Stimulated activated CD4-positive, alpha-beta T cell treated with anti-CD3 and anti-CD28 coated beads, Interleukin-2, amount 100 ng/mL, for 4 hours (primary cell): ENCODE measurements at regions not wholly inside any gene's neighbourhood (a gene's known extent, or its start where the extent isn't known, plus 50 kb on each side); places are given as distances from the start of the nearest gene placed in this dataset.

Experiments
- DNase-seq: peaks from one replicate; pipeline ENCODE4 v3.0.0-alpha.2; 2020; ENCODE audit warnings: low read depth

GRCh38 chr5:50964746-50965653 is 298.6 kb downstream of the PARP8 start:
- no peak for DNase-seq

- DNase-seq = no peak
Observed at GRCh38 chr5:50965654-50966375, 299.4 kb downstream of the PARP8 start.

GRCh38 chr5:50967009-50967562 is 300.6 kb downstream of the PARP8 start:
- DNase-seq = no peak

GRCh38 chr5:50967563-50968355 is 301.3 kb downstream of the PARP8 start:
- no peak for DNase-seq

GRCh38 chr5:50968356-50969149 is 302.1 kb downstream of the PARP8 start:
- DNase-seq = no peak

GRCh38 chr5:50969151-50970031 is 303.0 kb downstream of the PARP8 start:
- no peak for DNase-seq

GRCh38 chr5:50975840-50976239 is 309.4 kb downstream of the PARP8 start:
- no peak for DNase-seq

GRCh38 chr5:50978924-50979323 is 312.5 kb downstream of the PARP8 start:
- DNase-seq = no peak

GRCh38 chr5:50984640-50985039 is 318.2 kb downstream of the PARP8 start:
- DNase-seq = no peak

- DNase-seq = no peak
Observed at GRCh38 chr5:50990296-50990924, 324.0 kb downstream of the PARP8 start.

GRCh38 chr5:50995285-50995942 is 329.0 kb downstream of the PARP8 start:
- DNase-seq = no peak

- no peak for DNase-seq
Observed at GRCh38 chr5:51001227-51001923, 334.9 kb downstream of the PARP8 start.

- no peak for DNase-seq
Observed at GRCh38 chr5:51002368-51002767, 335.9 kb downstream of the PARP8 start.

- no peak for DNase-seq
Observed at GRCh38 chr5:51013036-51013435, 346.6 kb downstream of the PARP8 start.

GRCh38 chr5:51018423-51018822 is 352.0 kb downstream of the PARP8 start:
- DNase-seq = no peak

GRCh38 chr5:51024263-51024662 is 357.8 kb downstream of the PARP8 start:
- no peak for DNase-seq

GRCh38 chr5:51027271-51027670 is 356.0 kb upstream of the ISL1 start:
- DNase-seq = no peak

- no peak for DNase-seq
Observed at GRCh38 chr5:51028394-51028793, 354.9 kb upstream of the ISL1 start.

GRCh38 chr5:51033215-51033614 is 350.0 kb upstream of the ISL1 start:
- no peak for DNase-seq
